ENCODE measurements at regions not wholly inside any gene's neighbourhood (a gene's known extent, or its start where the extent isn't known, plus 50 kb on each side); places are given as distances from the start of the nearest gene placed in this dataset.

DNA sequence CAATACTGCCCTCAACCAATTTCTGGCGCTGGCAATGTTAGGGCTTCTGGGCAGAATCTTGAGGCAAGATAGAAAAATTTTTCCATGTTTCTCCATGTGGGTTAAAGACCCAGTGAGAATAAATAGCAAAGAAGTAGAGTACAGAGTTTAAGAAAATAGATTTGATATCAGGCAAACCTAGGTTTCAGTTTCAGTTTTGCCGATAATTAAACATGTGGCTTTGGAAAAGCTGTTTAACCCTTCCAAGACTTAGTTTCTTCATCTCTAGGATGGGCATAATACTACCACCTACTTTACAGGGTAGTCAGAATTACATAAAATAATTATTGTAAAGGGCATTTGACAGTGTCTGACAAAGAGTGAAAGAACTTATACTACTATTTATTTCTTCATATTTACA is 360.4 kb downstream of the PCNX1 start:
- H3K9me3 Mint-ChIP-seq (ENCODE audit: low read depth) = peaks cover 19% of the 10 kb centered on the region
- H3K4me1 Mint-ChIP-seq (ENCODE audit: low read depth) = peaks cover 16% of the 10 kb centered on the region
- H3K27me3 Mint-ChIP-seq = peaks cover 1% of the 10 kb centered on the region
- H3K27ac Mint-ChIP-seq = peak overlapping the region; percentile 30
- H3K36me3 Mint-ChIP-seq = peaks cover 16% of the 10 kb centered on the region
- H3K4me3 Mint-ChIP-seq = peak overlapping the region; percentile 61

DNA sequence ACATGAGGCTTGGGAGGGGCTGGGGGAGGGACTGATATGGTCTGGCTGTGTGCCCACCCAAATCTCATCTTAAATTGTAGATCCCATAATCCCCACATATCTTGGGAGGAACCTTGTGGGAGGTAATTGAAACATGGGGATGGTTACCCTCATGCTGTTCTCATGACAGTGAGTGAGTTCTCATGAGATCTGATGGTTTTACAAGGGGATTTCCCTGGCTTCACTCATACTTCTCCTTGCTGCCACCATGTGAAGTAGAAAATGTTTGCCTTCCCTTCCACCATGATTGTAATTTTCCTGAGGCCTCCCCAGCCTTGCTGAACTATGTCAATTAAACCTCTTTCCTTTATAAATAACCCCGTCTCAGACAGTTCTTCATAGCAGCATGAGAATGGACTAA is 362.9 kb downstream of the PCNX1 start:
- Mint-ChIP-seq H3K36me3 (peaks cover 16% of the 10 kb centered on the region), H3K27ac (no peak overlapping the region), H3K4me3 (no peak overlapping the region), H3K27me3 (peaks cover 1% of the 10 kb centered on the region), H3K9me3 (ENCODE audit: low read depth) (peaks cover 15% of the 10 kb centered on the region), H3K4me1 (ENCODE audit: low read depth) (peaks cover 16% of the 10 kb centered on the region)

DNA sequence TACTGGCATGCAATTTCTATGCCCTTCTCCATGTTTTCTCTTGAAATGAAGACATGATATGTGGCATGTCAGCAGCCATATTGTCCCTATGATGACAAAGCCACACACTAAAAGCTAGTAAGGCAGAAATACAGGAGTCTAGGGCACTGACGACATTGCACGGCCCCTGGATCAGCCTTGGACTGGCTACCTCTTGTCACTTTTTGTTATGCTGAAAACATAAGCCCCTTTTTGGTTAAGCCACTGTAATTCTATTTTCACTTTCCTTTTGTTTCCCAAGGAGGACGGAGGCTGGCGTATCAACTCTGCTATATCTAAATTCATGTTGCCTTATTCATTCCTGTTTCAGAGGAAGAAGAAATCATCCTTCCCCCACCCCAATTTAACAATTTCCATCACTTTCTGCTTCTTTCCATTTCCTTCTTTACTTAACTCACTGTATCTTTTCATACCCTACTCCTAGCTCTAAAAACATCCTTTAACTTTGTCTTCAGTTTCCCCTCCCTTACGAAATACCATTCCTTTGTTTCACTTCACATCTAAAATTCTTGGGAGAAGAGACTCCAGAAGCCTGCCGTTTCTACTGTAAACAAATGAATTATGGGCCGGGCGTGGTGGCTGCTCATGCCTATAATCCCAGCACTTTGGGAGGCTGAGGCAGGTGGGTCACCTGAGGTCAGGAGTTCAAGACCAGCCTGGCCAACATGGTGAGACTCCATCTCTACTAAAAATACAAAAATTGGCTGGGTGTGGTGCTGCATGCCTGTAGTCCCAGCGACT is 364.1 kb downstream of the PCNX1 start:
- H3K36me3 Mint-ChIP-seq = peaks cover 8% of the 10 kb centered on the region
- H3K4me1 Mint-ChIP-seq (ENCODE audit: low read depth) = peaks cover 16% of the 10 kb centered on the region
- H3K9me3 Mint-ChIP-seq (ENCODE audit: low read depth) = peaks cover 13% of the 10 kb centered on the region
- no peak overlapping the region for H3K4me3 Mint-ChIP-seq
- H3K27ac Mint-ChIP-seq = no peak overlapping the region
- peaks cover 1% of the 10 kb centered on the region for H3K27me3 Mint-ChIP-seq

DNA sequence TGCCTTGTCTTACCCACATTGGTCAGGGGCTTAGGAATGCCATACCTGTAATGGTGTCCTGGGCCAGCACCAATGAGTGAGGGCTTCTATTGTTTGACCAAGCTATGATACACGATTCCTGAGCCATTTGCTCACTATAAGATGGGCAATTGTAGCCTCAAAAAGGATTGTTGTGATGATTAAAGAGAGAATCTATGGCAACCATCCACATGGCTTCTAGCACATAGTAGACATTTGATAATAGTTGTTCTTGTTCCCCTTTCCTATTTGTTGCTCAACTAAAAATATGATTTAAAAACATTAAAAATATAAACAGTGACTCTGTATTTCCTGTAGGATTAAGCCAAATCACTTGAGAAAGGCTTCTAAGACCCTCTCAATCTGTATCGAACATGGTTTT is 366.1 kb downstream of the PCNX1 start:
- Mint-ChIP-seq H3K9me3 (ENCODE audit: low read depth) (peaks cover 12% of the 10 kb centered on the region), H3K4me3 (no peak overlapping the region), H3K4me1 (ENCODE audit: low read depth) (peaks cover 6% of the 10 kb centered on the region), H3K27me3 (peaks cover 1% of the 10 kb centered on the region), H3K36me3 (peaks cover 7% of the 10 kb centered on the region), H3K27ac (no peak overlapping the region)

DNA sequence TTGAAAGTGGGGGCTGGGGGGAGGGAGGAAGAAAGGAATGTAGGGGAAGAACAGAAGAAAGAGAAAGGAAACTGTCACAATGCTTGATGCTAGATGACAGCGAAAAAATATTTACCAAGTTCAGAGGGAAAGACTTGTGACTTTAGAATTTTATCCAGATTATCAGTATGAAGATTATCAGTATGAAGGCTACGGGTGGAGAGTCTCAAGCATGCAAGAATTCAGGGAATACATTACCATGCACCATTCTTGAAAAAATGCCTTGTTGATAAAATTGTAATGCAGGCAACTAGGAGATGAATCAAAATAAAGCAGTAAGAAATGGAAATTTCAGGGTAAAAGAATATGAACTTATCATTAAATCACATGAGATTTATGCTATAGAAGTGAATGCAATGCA is 376.8 kb downstream of the PCNX1 start:
- H3K27me3 Mint-ChIP-seq = no peaks in the 10 kb centered on the region
- H3K36me3 Mint-ChIP-seq = no peaks in the 10 kb centered on the region
- no peak overlapping the region for H3K27ac Mint-ChIP-seq
- H3K9me3 Mint-ChIP-seq (ENCODE audit: low read depth) = no peaks in the 10 kb centered on the region
- H3K4me3 Mint-ChIP-seq = no peak overlapping the region
- no peaks in the 10 kb centered on the region for H3K4me1 Mint-ChIP-seq (ENCODE audit: low read depth)

DNA sequence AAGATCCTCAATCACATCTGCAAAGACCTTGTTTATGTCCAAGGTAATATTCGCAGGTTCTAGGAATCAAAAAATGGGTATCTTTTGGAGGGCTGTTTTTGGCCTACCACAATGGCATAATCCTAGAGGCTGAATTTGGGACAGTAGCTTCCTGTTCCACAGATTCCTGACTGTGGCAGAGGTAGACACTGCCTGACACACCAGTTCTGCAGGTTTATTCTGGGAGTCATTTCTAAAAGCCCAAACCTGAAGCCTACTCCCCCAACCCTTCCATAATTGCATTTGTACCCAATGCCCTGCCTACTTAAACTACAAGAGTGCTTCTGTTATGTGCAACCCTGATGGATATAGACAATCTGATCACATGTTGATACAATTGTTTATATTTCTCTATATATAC is 378.9 kb downstream of the PCNX1 start:
- H3K4me1 Mint-ChIP-seq (ENCODE audit: low read depth) = peaks cover 13% of the 10 kb centered on the region
- H3K36me3 Mint-ChIP-seq = no peaks in the 10 kb centered on the region
- no peaks in the 10 kb centered on the region for H3K27me3 Mint-ChIP-seq
- no peaks in the 10 kb centered on the region for H3K9me3 Mint-ChIP-seq (ENCODE audit: low read depth)
- no peak overlapping the region for H3K27ac Mint-ChIP-seq
- no peak overlapping the region for H3K4me3 Mint-ChIP-seq

DNA sequence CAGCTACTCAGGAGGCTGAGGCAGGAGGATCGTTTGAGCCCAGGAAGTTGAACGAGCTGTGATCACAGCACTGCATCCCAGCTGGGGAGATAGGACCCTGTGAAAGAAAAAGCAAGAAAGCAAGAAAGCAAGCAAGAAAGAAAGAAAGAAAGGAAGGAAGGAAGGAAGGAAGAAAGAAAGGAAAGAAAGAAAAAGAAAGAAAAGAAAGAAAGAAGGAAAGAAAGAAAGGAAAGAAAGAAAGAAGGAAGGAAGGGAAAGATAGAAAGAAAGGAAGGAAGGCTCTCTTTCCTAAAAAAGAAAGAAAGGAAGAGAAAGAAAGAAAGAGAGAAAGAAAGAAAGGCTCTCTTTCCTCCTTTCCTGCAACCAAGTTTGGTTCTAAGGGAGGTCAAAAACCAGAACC is 380.3 kb downstream of the PCNX1 start:
- H3K9me3 Mint-ChIP-seq (ENCODE audit: low read depth) = no peaks in the 10 kb centered on the region
- H3K36me3 Mint-ChIP-seq = no peaks in the 10 kb centered on the region
- H3K27me3 Mint-ChIP-seq = no peaks in the 10 kb centered on the region
- H3K27ac Mint-ChIP-seq = no peak overlapping the region
- H3K4me3 Mint-ChIP-seq = no peak overlapping the region
- H3K4me1 Mint-ChIP-seq (ENCODE audit: low read depth) = peaks cover 18% of the 10 kb centered on the region

DNA sequence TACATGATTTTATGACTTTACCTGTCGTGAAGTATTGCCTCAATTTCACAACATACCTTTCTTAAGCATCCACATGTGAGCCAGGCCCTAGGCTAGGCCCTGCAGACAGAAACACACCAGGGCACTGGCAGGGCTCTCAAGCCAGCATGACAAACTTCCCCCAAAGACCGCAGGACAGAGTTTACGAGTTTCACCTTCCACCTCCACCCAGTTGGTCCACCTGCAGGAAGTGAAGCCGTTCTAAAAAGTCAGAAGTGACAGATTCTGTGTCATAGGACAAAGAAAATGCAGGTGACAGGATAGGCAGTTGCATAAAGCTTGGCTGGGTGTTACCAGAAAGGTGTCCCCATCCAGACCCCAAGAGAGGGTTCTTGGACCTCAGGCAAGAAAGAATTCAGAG is 382.3 kb downstream of the PCNX1 start:
- H3K27ac Mint-ChIP-seq = peak overlapping the region; percentile 66
- H3K36me3 Mint-ChIP-seq = no peaks in the 10 kb centered on the region
- peaks cover 18% of the 10 kb centered on the region for H3K4me1 Mint-ChIP-seq (ENCODE audit: low read depth)
- no peak overlapping the region for H3K4me3 Mint-ChIP-seq
- H3K27me3 Mint-ChIP-seq = no peaks in the 10 kb centered on the region
- no peaks in the 10 kb centered on the region for H3K9me3 Mint-ChIP-seq (ENCODE audit: low read depth)

DNA sequence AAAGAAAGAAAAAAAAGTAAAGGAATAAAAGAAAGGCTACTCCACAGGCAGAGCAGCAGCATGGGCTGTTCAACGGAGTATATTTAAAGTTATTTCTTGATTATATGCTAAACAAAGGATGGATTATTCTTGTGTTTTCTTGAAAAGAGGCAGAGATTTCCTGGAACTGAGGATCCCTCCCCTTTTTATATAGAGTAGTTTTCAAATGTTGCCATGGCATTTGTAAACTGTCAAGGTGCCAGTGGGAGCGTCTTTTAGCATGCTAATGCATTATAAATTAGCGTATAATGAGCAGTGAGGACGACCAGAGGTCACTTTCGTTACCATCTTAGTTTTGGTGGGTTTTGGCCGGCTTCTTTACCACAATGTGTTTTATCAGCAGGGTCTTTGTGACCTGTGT is 383.0 kb downstream of the PCNX1 start:
- Mint-ChIP-seq H3K4me1 (ENCODE audit: low read depth) (peaks cover 18% of the 10 kb centered on the region), H3K9me3 (ENCODE audit: low read depth) (no peaks in the 10 kb centered on the region), H3K36me3 (no peaks in the 10 kb centered on the region), H3K27me3 (no peaks in the 10 kb centered on the region), H3K4me3 (no peak overlapping the region), H3K27ac (no peak overlapping the region)

DNA sequence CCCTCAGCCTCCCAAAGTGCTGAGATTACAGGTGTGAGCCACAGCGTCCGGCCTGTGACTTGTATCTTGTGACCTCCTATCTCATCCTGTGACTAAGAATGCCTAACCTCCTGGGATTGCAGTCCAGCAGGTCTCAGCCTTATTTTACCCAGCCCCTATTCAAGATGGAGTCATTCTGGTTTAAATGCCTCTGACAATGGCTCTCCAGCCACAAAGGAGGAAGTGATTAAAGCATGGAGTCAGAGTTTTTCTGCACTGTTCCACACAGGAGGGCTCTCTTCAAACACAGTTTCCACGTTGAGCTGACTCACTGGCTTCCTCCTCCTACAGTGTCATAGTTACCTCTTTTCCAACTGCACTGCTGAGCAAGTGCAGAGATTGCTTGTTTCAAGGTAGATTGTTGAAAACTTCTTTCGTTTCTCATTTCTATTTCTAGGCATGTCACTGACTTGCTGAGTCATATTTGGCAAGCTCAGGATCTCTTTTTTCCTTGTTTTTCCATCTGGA is 383.8 kb downstream of the PCNX1 start:
- H3K36me3 Mint-ChIP-seq = no peaks in the 10 kb centered on the region
- peak overlapping the region; percentile 11 for H3K4me3 Mint-ChIP-seq
- H3K9me3 Mint-ChIP-seq (ENCODE audit: low read depth) = no peaks in the 10 kb centered on the region
- H3K27ac Mint-ChIP-seq = peak overlapping the region; percentile 64
- no peaks in the 10 kb centered on the region for H3K27me3 Mint-ChIP-seq
- peaks cover 18% of the 10 kb centered on the region for H3K4me1 Mint-ChIP-seq (ENCODE audit: low read depth)

DNA sequence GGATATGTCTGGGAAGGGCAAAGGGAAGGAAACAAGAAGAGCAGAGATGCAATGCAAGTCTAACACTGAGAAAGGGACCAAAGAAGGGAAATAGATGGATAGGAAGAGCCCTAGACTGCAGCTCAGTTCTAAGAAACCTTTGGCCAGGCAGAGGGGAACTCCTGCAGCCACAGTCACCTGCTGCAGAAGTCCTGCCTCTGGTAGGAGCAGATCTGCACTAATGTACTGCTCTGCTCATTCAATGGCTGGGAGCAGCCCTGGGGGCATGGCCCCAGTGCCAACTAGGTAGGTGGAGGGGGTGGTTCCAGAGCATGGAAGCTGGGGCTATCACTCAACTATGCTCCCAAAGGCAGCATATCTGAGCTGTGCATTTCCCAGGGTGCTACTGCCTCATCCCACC is 388.9 kb downstream of the PCNX1 start:
- Mint-ChIP-seq H3K27me3 (no peaks in the 10 kb centered on the region), H3K9me3 (ENCODE audit: low read depth) (no peaks in the 10 kb centered on the region), H3K4me3 (no peak overlapping the region), H3K27ac (no peak overlapping the region), H3K36me3 (peaks cover 2% of the 10 kb centered on the region), H3K4me1 (ENCODE audit: low read depth) (peaks cover 8% of the 10 kb centered on the region)

DNA sequence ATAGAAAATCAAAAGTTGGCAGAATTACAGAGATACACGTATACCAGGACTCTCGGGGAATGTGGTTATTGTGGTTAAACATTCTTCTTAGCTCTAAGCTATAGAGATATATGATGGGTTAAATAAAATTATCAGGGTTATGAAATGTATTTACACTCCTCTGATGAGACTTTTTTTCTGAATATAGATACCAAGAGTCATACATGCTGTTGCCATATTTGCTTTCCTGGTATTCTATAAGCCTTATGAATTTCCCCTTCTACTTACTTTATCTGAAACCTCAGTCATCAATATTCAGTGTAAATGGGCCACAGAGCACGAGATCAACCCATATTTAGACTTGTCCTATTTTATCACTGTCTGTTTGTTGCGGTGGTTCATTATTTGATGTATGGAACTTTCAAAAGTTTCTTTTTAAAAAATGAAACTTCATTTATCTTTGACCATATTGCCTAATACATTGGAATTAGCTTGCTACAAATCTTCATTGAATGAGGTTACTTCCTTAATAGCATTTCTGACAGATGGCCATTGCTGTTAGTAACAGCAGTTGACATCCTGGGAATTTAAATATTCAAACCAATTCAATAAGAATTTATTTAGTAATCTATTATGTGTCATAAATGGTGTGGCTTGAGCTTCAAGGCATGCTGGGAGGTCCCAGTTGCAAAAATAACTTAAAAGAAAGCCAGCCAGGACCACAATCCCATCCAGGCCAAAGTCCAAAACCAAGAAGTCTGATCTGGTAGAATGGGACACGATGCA is 393.5 kb downstream of the PCNX1 start:
- Mint-ChIP-seq H3K36me3 (peaks cover 10% of the 10 kb centered on the region), H3K27ac (no peak overlapping the region), H3K4me3 (no peak overlapping the region), H3K27me3 (no peaks in the 10 kb centered on the region), H3K9me3 (ENCODE audit: low read depth) (peaks cover 12% of the 10 kb centered on the region), H3K4me1 (ENCODE audit: low read depth) (peaks cover 3% of the 10 kb centered on the region)

DNA sequence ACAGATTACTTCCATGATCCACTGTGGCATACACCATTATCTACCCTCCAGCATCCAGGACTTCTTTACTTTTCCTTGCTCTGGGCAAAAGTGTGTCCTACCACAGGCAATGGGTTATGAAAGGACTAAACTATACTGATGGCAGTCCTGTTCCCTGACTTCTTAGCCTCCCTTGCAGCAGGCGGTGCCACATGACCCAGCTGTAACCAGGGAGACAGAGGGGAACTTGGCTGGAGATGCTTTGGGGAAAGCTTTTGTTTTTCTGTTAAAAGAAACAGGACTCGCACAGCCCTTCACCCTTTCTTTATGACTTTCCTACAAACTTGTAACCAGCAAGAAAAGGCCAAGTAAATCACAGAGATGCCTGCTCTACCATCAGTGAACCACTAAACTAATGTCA is 394.4 kb downstream of the PCNX1 start:
- no peak overlapping the region for H3K27ac Mint-ChIP-seq

DNA sequence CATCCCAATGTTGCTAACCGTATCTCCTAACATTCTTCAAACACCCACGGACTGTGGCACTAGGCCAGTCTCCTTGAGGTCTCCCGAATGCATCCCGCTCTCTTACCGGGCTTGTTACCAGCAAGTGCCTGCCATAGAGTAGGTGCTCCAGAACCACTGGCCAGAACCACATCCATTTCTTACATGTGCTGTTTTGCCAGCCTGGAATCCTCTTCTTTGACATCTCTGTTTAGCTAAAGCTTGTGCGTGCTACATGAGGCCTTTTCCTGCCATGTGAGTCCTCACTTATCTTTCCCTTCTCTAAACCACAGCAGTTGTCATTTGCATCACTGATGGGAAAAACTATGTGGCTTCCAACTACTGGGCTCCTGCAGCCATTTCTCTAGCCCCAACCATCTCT is 397.4 kb downstream of the PCNX1 start:
- Mint-ChIP-seq H3K27ac (no peak overlapping the region), H3K9me3 (ENCODE audit: low read depth) (peaks cover 14% of the 10 kb centered on the region), H3K27me3 (no peaks in the 10 kb centered on the region), H3K4me1 (ENCODE audit: low read depth) (peaks cover 3% of the 10 kb centered on the region), H3K4me3 (no peak overlapping the region), H3K36me3 (peaks cover 9% of the 10 kb centered on the region)

More for the DNA sequence above, 394.4 kb downstream of the PCNX1 start:
- Mint-ChIP-seq H3K9me3 (ENCODE audit: low read depth) (peaks cover 14% of the 10 kb centered on the region), H3K27me3 (no peaks in the 10 kb centered on the region), H3K4me3 (no peak overlapping the region), H3K4me1 (ENCODE audit: low read depth) (peaks cover 3% of the 10 kb centered on the region), H3K36me3 (peaks cover 10% of the 10 kb centered on the region)

DNA sequence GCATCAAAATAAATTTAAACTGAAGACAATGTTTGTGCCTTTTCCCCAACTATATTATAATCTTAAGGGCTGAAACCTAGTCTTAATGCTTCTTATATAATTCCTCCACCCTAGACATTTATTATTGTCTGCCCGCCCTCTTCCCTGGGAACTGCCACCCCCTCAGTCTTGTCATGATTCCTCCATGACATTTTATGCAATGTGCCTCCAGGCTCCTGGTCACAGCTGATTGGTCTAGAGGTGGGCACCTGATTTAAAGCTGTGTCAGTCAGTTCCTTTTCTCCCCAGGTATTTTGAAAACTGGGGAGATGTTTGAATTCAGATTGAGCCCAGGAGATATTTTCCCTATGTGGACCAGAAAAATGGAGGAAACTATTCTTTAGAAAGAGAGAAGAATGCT is 401.4 kb downstream of the PCNX1 start:
- H3K27ac Mint-ChIP-seq = no peak overlapping the region
- no peak overlapping the region for H3K4me3 Mint-ChIP-seq
- H3K4me1 Mint-ChIP-seq (ENCODE audit: low read depth) = no peaks in the 10 kb centered on the region
- H3K9me3 Mint-ChIP-seq (ENCODE audit: low read depth) = peaks cover 14% of the 10 kb centered on the region
- no peaks in the 10 kb centered on the region for H3K27me3 Mint-ChIP-seq
- H3K36me3 Mint-ChIP-seq = peaks cover 9% of the 10 kb centered on the region
